ENCODE measurements at regions not wholly inside any gene's neighbourhood (a gene's known extent, or its start where the extent isn't known, plus 50 kb on each side); places are given as distances from the start of the nearest gene placed in this dataset.
A peak's percentile ranks its signal among the peaks of the same experiment; 100 is the strongest.

DNA sequence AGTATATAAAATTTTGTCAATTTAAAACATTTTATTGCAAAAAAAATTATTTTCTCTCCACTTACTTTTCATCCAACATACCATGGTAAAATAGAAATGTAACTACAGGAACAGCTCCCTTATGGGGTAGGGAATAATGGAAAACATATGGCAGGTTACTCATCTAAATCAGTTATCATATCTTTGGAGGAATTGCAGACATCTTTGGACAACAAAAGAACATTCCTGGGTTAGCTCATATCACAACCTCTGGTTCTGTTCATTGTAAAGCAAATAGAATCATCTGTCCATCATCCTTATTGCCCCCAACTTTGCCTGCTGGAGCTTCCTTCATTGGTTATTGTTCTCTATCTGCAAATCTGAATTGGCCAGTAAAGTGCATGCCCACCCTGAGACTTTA lies 387.5 kb upstream of the GRID2 start (continued):
- TF ChIP-seq PBX3 (IDR thresholded peaks at IDR 0.05) (peak; percentile 88), TEAD4 (IDR thresholded peaks at IDR 0.05; ENCODE audit: borderline replicate concordance, insufficient read depth) (peak; percentile 74), SMC3 (IDR thresholded peaks at IDR 0.05; ENCODE audit: low read depth, low read length) (no peak), YY1 (IDR thresholded peaks at IDR 0.05; ENCODE audit: low read depth) (no peak), EZH2phosphoT487 (IDR thresholded peaks at IDR 0.05; ENCODE audit: borderline replicate concordance, low read depth) (no peak), NFIC (IDR thresholded peaks at IDR 0.05; ENCODE audit: borderline replicate concordance) (peak; percentile 28; the same call in 1 of the 2 replicates), MEF2A (IDR thresholded peaks at IDR 0.05; ENCODE audit: borderline replicate concordance, low read depth) (0 out of 2 replicates have a peak, but pooled peaks have one; percentile 15), ELF1 (IDR thresholded peaks at IDR 0.05) (no peak), NRF1 (IDR thresholded peaks at IDR 0.05; ENCODE audit: low read depth, low read length) (no peak), EP300 (IDR thresholded peaks at IDR 0.05; ENCODE audit: borderline replicate concordance in 1 of 2, low read depth in 1 of 2, low read length in 1 of 2) (peak; percentile 10 to 78; a peak in 2 of 4 replicates), GATA2 (CRISPR knock-in tag; IDR thresholded peaks at IDR 0.05) (no peak), IRF3 (IDR thresholded peaks at IDR 0.05; ENCODE audit: low read depth, low read length) (no peak), TCF12 (IDR thresholded peaks at IDR 0.05) (peak; percentile 98), POLR2AphosphoS5 (IDR thresholded peaks at IDR 0.05; ENCODE audit: low read depth, low read length) (peak; percentile 71), RAD21 (IDR thresholded peaks at IDR 0.05; ENCODE audit: low read length) (no peak), MXI1 (IDR thresholded peaks at IDR 0.05; ENCODE audit: low read depth, low read length) (no peak), USF2 (IDR thresholded peaks at IDR 0.05; ENCODE audit: borderline replicate concordance, low read depth, low read length) (no peak), JUND (IDR thresholded peaks at IDR 0.05) (peak; percentile 72), GABPA (IDR thresholded peaks at IDR 0.05; ENCODE audit: low read depth) (no peak), SIN3A (IDR thresholded peaks at IDR 0.05; ENCODE audit: borderline replicate concordance, low read depth, low read length) (no peak), FOXJ3 (CRISPR knock-in tag; IDR thresholded peaks at IDR 0.05) (no peak), FOXM1 (IDR thresholded peaks at IDR 0.05; ENCODE audit: low read depth) (no peak), CHD2 (IDR thresholded peaks at IDR 0.05; ENCODE audit: low read length, partially characterized antibody) (no peak), TAF1 (IDR thresholded peaks at IDR 0.05; ENCODE audit: borderline replicate concordance, low read depth, low read length) (no peak)
- TF ChIP-seq, protein P1, sequence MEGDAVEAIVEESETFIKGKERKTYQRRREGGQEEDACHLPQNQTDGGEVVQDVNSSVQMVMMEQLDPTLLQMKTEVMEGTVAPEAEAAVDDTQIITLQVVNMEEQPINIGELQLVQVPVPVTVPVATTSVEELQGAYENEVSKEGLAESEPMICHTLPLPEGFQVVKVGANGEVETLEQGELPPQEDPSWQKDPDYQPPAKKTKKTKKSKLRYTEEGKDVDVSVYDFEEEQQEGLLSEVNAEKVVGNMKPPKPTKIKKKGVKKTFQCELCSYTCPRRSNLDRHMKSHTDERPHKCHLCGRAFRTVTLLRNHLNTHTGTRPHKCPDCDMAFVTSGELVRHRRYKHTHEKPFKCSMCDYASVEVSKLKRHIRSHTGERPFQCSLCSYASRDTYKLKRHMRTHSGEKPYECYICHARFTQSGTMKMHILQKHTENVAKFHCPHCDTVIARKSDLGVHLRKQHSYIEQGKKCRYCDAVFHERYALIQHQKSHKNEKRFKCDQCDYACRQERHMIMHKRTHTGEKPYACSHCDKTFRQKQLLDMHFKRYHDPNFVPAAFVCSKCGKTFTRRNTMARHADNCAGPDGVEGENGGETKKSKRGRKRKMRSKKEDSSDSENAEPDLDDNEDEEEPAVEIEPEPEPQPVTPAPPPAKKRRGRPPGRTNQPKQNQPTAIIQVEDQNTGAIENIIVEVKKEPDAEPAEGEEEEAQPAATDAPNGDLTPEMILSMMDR (IDR thresholded peaks at IDR 0.05), result no peak
- TF ChIP-seq, protein P2, sequence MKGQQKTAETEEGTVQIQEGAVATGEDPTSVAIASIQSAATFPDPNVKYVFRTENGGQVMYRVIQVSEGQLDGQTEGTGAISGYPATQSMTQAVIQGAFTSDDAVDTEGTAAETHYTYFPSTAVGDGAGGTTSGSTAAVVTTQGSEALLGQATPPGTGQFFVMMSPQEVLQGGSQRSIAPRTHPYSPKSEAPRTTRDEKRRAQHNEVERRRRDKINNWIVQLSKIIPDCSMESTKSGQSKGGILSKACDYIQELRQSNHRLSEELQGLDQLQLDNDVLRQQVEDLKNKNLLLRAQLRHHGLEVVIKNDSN (IDR thresholded peaks at IDR 0.05; ENCODE audit: borderline replicate concordance, low read depth), result no peak

Measured in SK-N-SH (cell line).